Esophagus (tissue), 2 donors: ENCODE measurements at regions not wholly inside any gene's neighbourhood (a gene's known extent, or its start where the extent isn't known, plus 50 kb on each side); places are given as distances from the start of the nearest gene placed in this dataset.

Experiments
- H3K27ac ChIP-seq, 2 donors: one replicate each; pipeline ENCODE4 v1.5.1; 2013; ENCODE audit warnings: low read depth in 2 of 2, mild to moderate bottlenecking in 2 of 2, inconsistent platforms in 1 of 2, low read length in 1 of 2, moderate library complexity in 1 of 2
- H3K27me3 ChIP-seq, 2 donors: one replicate each; pipeline ENCODE4 v1.6.1; 2013; ENCODE audit warnings: low read length in 2 of 2, control low read depth in 1 of 2, mild to moderate bottlenecking in 1 of 2; ENCODE audit not compliant: insufficient read depth in 2 of 2, control insufficient read depth in 1 of 2
- H3K36me3 ChIP-seq, 2 donors: one replicate each; pipeline ENCODE4 v1.6.1; 2013; ENCODE audit warnings: low read length in 1 of 2; ENCODE audit not compliant: control insufficient read depth in 2 of 2, insufficient read depth in 2 of 2
- H3K4me1 ChIP-seq, 2 donors: one replicate each; pipeline ENCODE4 v1.6.1; 2013; ENCODE audit warnings: low read length in 1 of 2; ENCODE audit not compliant: control insufficient read depth in 2 of 2, insufficient read depth in 2 of 2
- H3K4me3 ChIP-seq, 2 donors: one replicate each; pipeline ENCODE4 v1.5.1; 2013; ENCODE audit warnings: low read length in 2 of 2, mild to moderate bottlenecking in 2 of 2, low read depth in 1 of 2, moderate library complexity in 1 of 2
- H3K9me3 ChIP-seq, 2 donors: one replicate each; pipeline ENCODE4 v1.6.1; 2013; ENCODE audit warnings: mild to moderate bottlenecking in 2 of 2, low read depth in 1 of 2, low read length in 1 of 2, moderate library complexity in 1 of 2; ENCODE audit not compliant: control insufficient read depth in 2 of 2, insufficient read depth in 1 of 2
- WGBS, 2 donors: extraction: QIAGEN DNeasy Blood & Tissue Kit; methylation state at CpG; one replicate each; pipeline ENCODE4 v1.1.7; 2013; 5-methylcytosine and 5-hydroxymethylcytosine counted together
- donor health status: healthy with polysubstance abuse.
- donor health status: Bipolar disorder and iron deficiency.

- 89 to 100% methylated on average over 1 of the region's 1 CpG for WGBS, 2 donors
- Histone ChIP-seq H3K27ac (no peak overlapping the region), H3K4me1 (no peaks in the 10 kb centered on the region), H3K4me3 (no peak overlapping the region), H3K27me3 (no peaks in the 10 kb centered on the region), H3K36me3 (no peaks in the 10 kb centered on the region), H3K9me3 (no peaks in the 10 kb centered on the region)
Observed at GRCh38 chr7:84663224-84663623, 468.6 kb upstream of the SEMA3A start.

DNA sequence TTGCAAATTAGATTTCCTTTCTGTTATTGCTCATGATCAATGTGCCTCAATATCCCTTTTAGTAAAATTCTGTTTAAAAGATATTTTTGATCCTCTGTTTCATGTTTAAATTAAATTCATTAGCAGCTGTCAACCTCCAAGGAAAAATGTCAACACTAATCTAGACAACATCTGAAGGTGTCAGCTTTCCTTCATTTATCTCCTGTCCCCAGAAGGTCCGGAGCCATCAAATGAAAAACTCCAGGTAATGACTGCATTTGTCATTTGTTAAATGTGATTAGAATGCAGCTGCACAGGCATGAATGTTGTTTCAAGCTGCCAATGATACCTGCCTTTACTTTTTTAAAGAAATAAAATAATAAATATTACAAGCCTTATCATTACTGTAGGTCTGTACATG is 463.7 kb upstream of the SEMA3A start:
- WGBS, 2 donors: 75 to 86% methylated on average over 1 of the region's 1 CpG
- Histone ChIP-seq H3K9me3 (no peaks in the 10 kb centered on the region), H3K27ac (no peak overlapping the region), H3K36me3 (no peaks in the 10 kb centered on the region), H3K27me3 (no peaks in the 10 kb centered on the region), H3K4me3 (no peak overlapping the region), H3K4me1 (no peaks in the 10 kb centered on the region)

DNA sequence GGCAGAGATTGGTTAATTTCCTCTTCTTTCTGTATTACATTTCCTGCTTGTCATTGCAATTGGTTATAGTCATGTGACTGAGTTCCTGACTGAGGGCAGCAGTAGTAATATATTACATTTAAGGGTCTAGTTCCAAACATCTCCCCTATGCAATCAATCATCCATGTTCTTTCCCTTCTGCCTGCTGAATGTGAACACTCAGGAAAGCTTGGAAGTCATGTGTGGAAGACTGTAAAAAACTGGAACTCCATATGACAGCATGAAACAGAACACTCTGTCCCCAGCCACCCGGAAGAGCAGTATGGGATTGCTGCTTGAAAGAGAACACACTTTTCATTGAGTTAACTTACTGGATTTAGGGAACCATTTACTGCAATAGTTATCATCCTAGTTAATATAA is 459.7 kb upstream of the SEMA3A start:
- Histone ChIP-seq H3K27ac (no peak overlapping the region), H3K9me3 (no peaks in the 10 kb centered on the region), H3K4me1 (no peaks in the 10 kb centered on the region), H3K36me3 (no peaks in the 10 kb centered on the region), H3K4me3 (no peak overlapping the region), H3K27me3 (no peaks in the 10 kb centered on the region)
- WGBS, 2 donors: 85 to 100% methylated on average over 1 of the region's 1 CpG

DNA sequence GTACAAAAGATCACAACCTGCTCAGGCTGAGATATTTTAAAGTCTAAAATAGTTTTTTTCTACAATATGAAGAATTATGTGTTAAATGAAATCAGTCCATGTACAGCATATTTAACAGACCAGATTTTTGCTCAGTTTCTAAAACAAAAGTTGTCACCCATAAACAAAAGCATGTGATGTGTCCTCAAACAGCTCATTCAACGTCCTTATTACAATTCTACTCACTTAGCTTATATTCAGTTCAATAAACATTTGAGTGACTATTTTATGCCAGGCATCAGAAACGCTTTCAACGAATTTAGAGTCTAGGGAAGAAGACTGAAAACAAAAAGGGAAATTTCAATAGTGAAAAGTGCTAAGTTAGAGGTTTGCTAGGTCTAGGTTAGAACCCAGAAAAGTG is 457.3 kb upstream of the SEMA3A start:
- Histone ChIP-seq H3K27ac (no peak overlapping the region), H3K9me3 (no peaks in the 10 kb centered on the region), H3K4me1 (no peaks in the 10 kb centered on the region), H3K27me3 (no peaks in the 10 kb centered on the region), H3K4me3 (no peak overlapping the region), H3K36me3 (no peaks in the 10 kb centered on the region)
- 64 to 75% methylated on average over 3 of the region's 3 CpGs for WGBS, 2 donors

DNA sequence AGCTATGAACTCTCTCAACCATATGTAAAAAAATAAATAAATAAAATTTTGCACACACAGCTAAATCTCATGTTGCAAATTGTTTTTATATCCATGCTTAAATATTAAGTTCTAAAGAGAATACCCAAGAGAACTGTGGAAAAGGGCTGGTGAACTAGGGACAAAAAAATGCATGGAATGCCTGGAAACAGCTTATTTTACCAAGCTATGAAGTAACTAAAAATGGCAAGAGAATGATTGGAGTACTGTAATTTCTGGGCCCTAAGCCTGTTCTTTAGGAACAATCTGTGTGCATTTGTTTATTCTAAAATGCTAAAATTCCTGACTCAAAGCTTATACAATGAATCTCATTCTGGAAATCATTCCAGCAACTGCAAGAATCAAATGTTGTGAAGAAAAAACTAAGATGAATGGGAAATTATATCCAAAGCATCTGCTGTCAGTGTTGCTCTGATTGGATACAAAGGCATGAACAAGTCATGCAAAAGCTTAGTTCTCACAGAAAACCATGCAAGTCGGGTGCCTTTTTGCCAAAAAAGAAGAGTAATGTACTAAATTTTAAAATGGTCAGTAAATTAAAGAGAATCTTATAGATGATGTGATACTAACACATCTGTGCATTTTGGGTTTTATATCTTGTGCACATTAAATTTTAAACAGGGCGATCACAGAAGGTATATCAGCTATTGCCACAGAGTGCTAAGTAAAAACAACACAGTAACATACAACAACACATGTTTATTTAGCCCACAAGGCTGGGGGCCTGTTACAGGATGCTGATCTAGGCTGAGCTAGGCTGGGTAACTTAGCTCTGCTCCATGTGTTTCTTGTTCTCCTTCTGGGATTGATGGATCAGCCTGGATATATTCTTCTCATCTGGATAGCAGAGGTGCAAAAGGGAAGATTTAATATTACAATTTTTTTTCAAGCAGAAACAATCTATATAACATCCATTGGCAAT is 453.5 kb upstream of the SEMA3A start:
- Histone ChIP-seq H3K9me3 (no peaks in the 10 kb centered on the region), H3K4me3 (no peak overlapping the region), H3K27me3 (no peaks in the 10 kb centered on the region), H3K27ac (no peak overlapping the region), H3K36me3 (no peaks in the 10 kb centered on the region), H3K4me1 (no peaks in the 10 kb centered on the region)
- 71 to 72% methylated on average over 2 of the region's 2 CpGs for WGBS, 2 donors

DNA sequence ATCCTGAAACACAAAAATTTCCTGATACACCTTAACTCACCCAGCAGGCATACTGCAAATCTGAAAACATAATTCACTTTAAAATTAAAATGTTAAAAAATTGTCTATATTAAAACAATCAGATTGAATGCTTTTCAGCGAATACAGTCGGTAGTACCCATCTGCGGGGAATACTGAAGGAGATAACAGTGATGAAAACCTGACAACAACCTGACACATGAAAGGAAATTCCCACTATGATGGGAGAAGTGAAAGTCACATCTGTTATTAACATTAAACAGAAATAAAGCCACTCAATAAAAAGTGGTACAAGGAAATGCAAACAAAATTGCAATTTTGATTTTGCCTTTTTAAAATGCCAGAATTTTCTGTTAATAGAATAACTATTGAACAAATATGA is 448.0 kb upstream of the SEMA3A start:
- Histone ChIP-seq H3K27me3 (no peaks in the 10 kb centered on the region), H3K4me1 (no peaks in the 10 kb centered on the region), H3K36me3 (no peaks in the 10 kb centered on the region), H3K4me3 (no peak overlapping the region), H3K27ac (no peak overlapping the region), H3K9me3 (no peaks in the 10 kb centered on the region)
- WGBS, 2 donors: 87 to 93% methylated on average over 3 of the region's 3 CpGs

- no peaks in the 10 kb centered on the region for H3K4me1 ChIP-seq
- H3K36me3 ChIP-seq: no peaks in the 10 kb centered on the region
- H3K4me3 ChIP-seq: no peak overlapping the region
- H3K27ac ChIP-seq: no peak overlapping the region
- H3K9me3 ChIP-seq: no peaks in the 10 kb centered on the region
- H3K27me3 ChIP-seq: no peaks in the 10 kb centered on the region
- 67 to 75% methylated on average over 1 of the region's 1 CpG for WGBS, 2 donors
Observed at GRCh38 chr7:84640637-84641036, 446.0 kb upstream of the SEMA3A start.

DNA sequence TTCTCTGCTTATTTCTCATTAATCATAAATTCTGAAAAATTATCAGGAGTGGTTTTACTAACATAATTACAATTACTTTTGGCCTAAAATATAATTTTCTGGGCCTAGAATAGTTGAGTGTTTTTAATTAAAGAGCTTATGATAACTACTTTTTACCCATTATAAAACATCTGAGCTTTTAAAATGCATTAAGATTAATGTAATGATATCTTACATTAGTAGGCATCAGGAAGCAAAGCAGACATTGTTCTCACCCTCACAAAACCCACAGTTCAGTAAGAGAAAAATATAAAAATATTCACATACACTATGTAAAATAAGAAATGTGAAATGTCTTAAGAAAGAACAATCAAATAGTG is 443.7 kb upstream of the SEMA3A start:
- no peaks in the 10 kb centered on the region for H3K36me3 ChIP-seq
- no peak overlapping the region for H3K4me3 ChIP-seq
- no peaks in the 10 kb centered on the region for H3K9me3 ChIP-seq
- H3K27me3 ChIP-seq: no peaks in the 10 kb centered on the region
- no peaks in the 10 kb centered on the region for H3K4me1 ChIP-seq
- no peak overlapping the region for H3K27ac ChIP-seq

GRCh38 chr7:84637568-84638338 is 443.2 kb upstream of the SEMA3A start:
- no peaks in the 10 kb centered on the region for H3K9me3 ChIP-seq
- H3K36me3 ChIP-seq: no peaks in the 10 kb centered on the region
- H3K27me3 ChIP-seq: no peaks in the 10 kb centered on the region
- H3K4me3 ChIP-seq: no peak overlapping the region
- no peaks in the 10 kb centered on the region for H3K4me1 ChIP-seq
- 75 to 88% methylated on average over 2 of the region's 2 CpGs for WGBS, 2 donors
- no peak overlapping the region for H3K27ac ChIP-seq
